ENCODE measurements at regions not wholly inside any gene's neighbourhood (a gene's known extent, or its start where the extent isn't known, plus 50 kb on each side); places are given as distances from the start of the nearest gene placed in this dataset.
A peak's percentile ranks its signal among the peaks of the same experiment; 100 is the strongest.

DNA sequence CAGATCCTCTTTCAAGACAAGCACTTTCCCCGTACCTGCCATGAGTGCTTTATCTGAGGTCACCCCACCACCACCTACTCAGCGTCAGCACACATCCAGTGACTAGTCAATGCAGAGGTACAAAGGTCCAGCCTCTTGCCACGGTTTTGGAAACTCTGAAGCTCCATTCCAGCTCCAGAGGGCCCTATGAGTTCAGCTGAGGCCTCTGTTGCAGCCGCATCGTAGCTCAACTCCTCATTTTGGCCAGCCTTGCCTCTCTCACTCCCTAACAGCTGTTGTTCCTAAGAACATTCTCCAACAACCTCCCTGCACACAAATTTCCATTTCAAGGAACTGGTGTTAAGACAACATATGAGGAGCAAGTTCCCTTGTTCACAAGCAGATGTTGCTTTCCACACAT is 405.1 kb upstream of the PROK2 start:
- no peak for DNase-seq
- no peak for ATAC-seq
- intact Hi-C loops (cut with DNase I, micrococcal nuclease): no loop called here

- DNase-seq: no peak
- ATAC-seq: no peak
- intact Hi-C loops (cut with DNase I, micrococcal nuclease): no loop called here
Measured at GRCh38 chr3:72189339-72189738, 404.4 kb upstream of the PROK2 start.

GRCh38 chr3:72188536-72188935 is 403.6 kb upstream of the PROK2 start:
- DNase-seq (no peak), ATAC-seq (no peak)
- intact Hi-C loops (cut with DNase I, micrococcal nuclease): no loop called here

DNA sequence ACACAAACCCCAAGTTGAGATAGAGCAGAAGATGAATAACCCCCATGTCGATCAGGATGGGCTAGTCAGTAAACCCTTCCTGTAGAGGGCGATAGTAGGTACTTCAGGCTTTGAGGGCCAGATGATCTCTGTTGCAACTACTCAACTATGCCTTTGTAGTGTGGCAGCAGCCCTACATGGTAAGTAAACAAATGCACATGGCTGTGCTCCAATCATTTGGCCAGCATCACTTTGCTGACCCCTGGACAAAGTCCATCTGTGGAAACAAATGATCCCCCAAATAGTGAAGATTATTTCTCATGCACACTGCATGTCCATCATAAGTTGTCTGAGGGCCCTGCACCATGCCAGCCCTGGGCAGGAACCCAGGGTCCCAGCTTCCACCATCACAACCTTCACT is 402.2 kb upstream of the PROK2 start:
- DNase-seq (no peak), ATAC-seq (no peak)
- intact Hi-C loops (cut with DNase I, micrococcal nuclease): no loop called here

DNA sequence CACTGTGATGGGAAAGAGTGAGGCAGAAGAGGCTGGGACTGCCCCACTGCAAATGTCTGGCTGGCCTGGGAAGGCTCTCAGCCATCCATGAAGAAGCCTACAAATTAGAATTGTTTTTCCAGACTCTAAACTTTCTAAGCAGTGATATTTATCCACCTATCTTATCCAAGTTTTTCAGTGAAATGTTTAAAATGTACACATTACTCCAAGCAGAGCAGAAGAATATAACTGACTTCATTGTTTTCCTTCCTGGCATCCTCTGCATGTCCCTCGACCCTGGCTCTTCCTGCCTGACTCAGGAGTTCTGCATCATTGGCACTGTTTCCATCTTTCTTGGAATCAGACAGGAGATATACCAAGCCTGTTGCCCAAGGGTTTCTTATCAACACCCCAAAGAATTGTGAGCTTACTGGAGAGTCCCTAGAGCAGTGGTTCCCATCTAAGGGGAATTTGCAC is 401.5 kb upstream of the PROK2 start:
- DNase-seq (no peak), ATAC-seq (no peak)
- intact Hi-C loops (cut with DNase I, micrococcal nuclease): no loop called here

GRCh38 chr3:72185549-72186399 is 400.8 kb upstream of the PROK2 start:
- ATAC-seq: no peak

GRCh38 chr3:72183489-72183888 is 398.5 kb upstream of the PROK2 start:
- DNase-seq (no peak), ATAC-seq (no peak)
- intact Hi-C loops (cut with DNase I, micrococcal nuclease): no loop called here

More at GRCh38 chr3:72185549-72186399, 400.8 kb upstream of the PROK2 start:
- intact Hi-C loops (cut with DNase I, micrococcal nuclease): no loop called here
- DNase-seq: no peak

DNA sequence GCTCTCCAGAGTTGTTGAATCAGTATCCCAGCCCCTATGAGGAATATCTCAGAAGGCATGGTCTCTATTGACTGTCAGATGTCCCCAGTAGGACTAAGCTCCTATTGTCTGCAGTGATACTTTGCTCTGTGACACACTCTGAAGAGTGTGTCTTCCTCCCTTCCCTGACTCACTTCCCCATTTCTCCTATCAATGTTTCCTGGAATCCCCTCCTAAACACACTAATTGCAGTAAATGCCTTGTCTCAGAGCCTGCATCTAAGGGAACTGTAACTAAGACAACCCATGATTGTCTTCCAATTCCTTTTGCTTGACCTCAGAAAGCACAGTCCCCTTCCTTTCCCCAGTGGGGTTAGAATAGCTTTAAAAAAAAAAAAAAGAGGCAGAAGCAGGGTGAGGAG is 397.3 kb upstream of the PROK2 start:
- no peak for ATAC-seq
- DNase-seq: no peak
- intact Hi-C loops (cut with DNase I, micrococcal nuclease): no loop called here

- ATAC-seq (no peak), DNase-seq (no peak)
- intact Hi-C loops (cut with DNase I, micrococcal nuclease): no loop called here
Measured at GRCh38 chr3:72181251-72181650, 396.3 kb upstream of the PROK2 start.

- intact Hi-C loops (cut with DNase I, micrococcal nuclease): no loop called here
- DNase-seq (no peak), ATAC-seq (no peak)
Measured at GRCh38 chr3:72180405-72180804, 395.5 kb upstream of the PROK2 start.

DNA sequence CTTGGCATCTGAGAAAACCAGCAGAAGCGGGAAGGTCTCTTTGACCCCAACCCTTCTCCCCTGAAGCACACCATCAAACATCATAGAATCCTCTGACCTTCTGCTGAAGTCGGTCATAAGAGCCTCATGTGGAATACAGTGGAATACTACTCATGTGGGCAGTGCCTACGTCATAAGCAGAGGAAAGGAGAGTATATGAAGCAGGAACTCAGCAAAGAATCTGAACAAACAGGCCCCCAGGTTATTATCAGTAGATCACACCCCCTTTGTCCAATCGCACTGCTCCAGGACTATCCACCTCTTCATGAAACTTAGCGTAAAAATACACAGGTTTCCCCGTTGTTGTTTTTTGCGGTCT is 394.1 kb upstream of the PROK2 start:
- no peak for ATAC-seq
- intact Hi-C loops (cut with DNase I, micrococcal nuclease): no loop called here

GRCh38 chr3:72178463-72179106 is 393.6 kb upstream of the PROK2 start:
- ATAC-seq (no peak), DNase-seq (no peak)
- intact Hi-C loops (cut with DNase I, micrococcal nuclease): no loop called here

More for the DNA sequence above, 394.1 kb upstream of the PROK2 start:
- no peak for DNase-seq

- no peak for ATAC-seq
- peak; percentile 40 to 44 for DNase-seq
- intact Hi-C loops (cut with DNase I, micrococcal nuclease): no loop called here
Measured at GRCh38 chr3:72177075-72178050, 392.4 kb upstream of the PROK2 start.

DNA sequence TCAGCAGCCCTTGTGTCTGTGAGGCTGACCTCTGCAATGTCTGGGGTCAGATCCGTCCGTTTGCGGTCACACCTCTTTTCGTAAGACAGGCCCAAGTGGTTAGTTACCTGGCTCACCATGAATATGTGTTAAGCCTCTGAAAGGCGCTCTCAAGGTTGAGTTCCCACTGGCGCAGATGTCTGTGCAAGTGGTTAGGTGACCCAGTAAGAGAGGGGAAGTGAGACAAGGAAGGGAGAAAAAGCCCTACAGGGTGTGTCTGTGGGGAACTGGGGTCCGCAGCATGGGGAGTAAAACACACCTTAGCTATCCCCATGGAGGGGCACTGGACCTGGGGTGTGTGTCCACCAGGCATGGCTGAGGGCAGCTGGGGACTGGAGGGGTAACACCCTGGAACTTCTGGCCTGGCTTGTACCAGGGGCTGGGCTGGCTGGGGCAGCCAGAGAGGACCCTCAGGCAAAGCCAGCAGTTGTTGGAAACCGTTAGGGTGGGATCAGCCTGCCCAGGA is 391.6 kb upstream of the PROK2 start:
- DNase-seq (no peak), ATAC-seq (peak; percentile 17)
- intact Hi-C loops (cut with DNase I, micrococcal nuclease): no loop called here

DNA sequence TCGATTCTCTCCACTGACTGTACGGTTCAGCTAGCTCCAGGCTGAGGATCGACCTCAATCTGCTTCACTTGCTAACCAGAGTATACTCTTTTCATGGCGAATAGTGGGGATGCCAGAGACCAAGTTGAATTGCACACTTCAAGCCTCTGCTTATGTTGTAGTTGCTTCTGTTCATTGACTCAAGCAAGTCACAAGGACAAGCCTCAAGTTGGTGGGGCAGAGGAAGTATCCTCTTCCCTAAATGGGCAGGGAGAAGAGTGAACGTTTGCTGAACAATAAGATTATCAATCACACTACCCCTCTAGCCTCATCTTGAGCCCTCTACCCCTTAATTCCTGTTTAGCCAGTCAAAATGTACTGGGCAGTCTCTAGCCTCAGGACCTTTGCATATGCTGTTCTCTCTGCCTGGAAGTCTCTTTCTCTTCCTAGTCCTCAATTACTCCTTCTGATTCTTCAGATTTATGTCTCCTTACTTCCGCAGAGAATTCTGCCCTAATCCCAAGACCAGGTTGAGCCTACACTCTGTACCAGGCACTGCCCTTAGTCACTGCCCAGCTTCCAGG is 390.4 kb upstream of the PROK2 start:
- intact Hi-C loops (cut with DNase I, micrococcal nuclease): no loop called here
- DNase-seq: no peak
- ATAC-seq: no peak

GRCh38 chr3:72174890-72175289 is 389.9 kb upstream of the PROK2 start:
- no peak for ATAC-seq
- no peak for DNase-seq
- intact Hi-C loops (cut with DNase I, micrococcal nuclease): no loop called here

- intact Hi-C loops (cut with DNase I, micrococcal nuclease): no loop called here
- DNase-seq: no peak
- no peak for ATAC-seq
Measured at GRCh38 chr3:72174040-72174439, 389.1 kb upstream of the PROK2 start.

DNA sequence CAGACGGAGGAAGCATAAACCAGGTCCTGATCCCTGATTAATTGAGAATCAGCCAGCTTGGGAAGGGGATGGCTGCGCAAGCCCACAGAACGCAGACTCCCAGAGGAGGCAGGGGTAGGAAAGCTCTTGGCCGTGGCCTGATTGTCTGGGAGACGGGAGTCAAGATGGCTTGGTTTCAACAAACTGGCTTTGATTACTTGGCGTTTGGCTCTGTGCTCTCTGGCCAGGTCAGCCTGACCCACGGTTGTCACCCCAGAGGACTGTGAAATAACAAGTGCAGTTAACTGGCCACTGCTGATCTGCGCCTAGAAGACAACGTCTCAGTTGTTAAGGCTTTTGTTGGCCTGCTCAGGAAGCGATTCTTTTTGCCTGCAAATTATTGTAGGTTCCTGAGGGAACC is 387.0 kb upstream of the PROK2 start:
- intact Hi-C loops (cut with DNase I, micrococcal nuclease): no loop called here
- ATAC-seq (no peak), DNase-seq (no peak)

- ATAC-seq (no peak), DNase-seq (no peak)
- intact Hi-C loops (cut with DNase I, micrococcal nuclease): no loop called here
Measured at GRCh38 chr3:72171463-72171881, 386.5 kb upstream of the PROK2 start.

All from left colon (tissue), 2 donors.